ENCODE measurements at regions not wholly inside any gene's neighbourhood (a gene's known extent, or its start where the extent isn't known, plus 50 kb on each side); places are given as distances from the start of the nearest gene placed in this dataset.

DNA sequence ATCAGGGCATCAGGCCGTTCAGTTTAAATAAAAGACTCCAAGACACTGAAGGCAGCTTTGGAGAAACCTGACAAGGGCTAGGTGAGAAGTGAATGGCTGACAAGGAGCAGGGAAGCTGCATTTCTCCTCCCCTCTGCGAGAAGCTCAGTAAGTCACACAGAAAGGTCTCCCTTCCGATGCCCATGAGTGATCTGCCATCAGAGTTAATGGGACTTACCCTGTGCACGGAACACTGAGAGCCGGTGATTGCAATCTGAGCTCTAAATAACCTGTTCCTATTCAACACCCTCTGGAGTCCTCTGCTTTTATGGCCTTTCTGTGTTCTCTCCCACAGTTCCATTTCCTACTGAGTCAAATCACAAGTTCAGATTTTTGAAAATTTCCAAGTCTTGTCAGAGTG, 322.2 kb upstream of the MYT1L start:
- CTCF ChIA-PET: no interaction called here
- FAIRE-seq (no peak), ATAC-seq (no peak), DNase-seq (ENCODE audit: low read depth, low spot score) (no peak)
- RAD21 ChIA-PET (ENCODE audit: unreplicated experiment): no interaction called here
- no TSS peak for BruUV-seq (replicated peaks)
- Histone ChIP-seq H3K27me3 (replicated peaks in 1 of 2; ENCODE audit: control insufficient read depth in 2 of 2, insufficient read depth in 2 of 2, low read length in 1 of 2) (no peaks in the 10 kb centered on the region), H3K4me2 (ENCODE audit: control insufficient read depth, insufficient read depth) (no peak overlapping the region), H3K79me2 (ENCODE audit: control insufficient read depth, insufficient read depth, low read length) (no peaks in the 10 kb centered on the region), H3K27ac (ENCODE audit: control insufficient read depth, insufficient read depth) (no peak overlapping the region), H2AFZ (ENCODE audit: control insufficient read depth, low read depth, low read length) (no peak overlapping the region), H3K9me3 (replicated peaks; ENCODE audit: control insufficient read depth, insufficient read depth, low read length) (no peaks in the 10 kb centered on the region; the same call in 2 of the 3 replicates), H3K36me3 (ENCODE audit: control insufficient read depth in 2 of 2, insufficient read depth in 2 of 2, low read length in 1 of 2) (no peaks in the 10 kb centered on the region), H3K9ac (ENCODE audit: control insufficient read depth, insufficient read depth, low read length) (no peak overlapping the region), H3K4me1 (ENCODE audit: control insufficient read depth, insufficient read depth, low read length) (no peaks in the 10 kb centered on the region), H3K4me3 (no peak overlapping the region), H4K20me1 (ENCODE audit: control insufficient read depth, insufficient read depth) (no peaks in the 10 kb centered on the region)
- in situ Hi-C loops (cut with MboI) (no loop called here), intact Hi-C loops (cut with micrococcal nuclease; ENCODE audit: unreplicated experiment) (no loop called here)
- WGBS (ENCODE audit: insufficient coverage, insufficient replicate concordance, low lambda C conversion rate, missing lambda C conversion rate): 31% methylated on average over 5 of the region's 5 CpGs
- SMC1A ChIA-PET (ENCODE audit: uncharacterized antibody, unreplicated experiment): no interaction called here
- POLR2A ChIA-PET: no interaction called here
- TF ChIP-seq RCOR1 (conservative IDR thresholded peaks at IDR 0.05; ENCODE audit: low read depth, low read length) (no peak), EP300 (IDR thresholded peaks at IDR 0.05; ENCODE audit: borderline replicate concordance in 1 of 2, control insufficient read depth in 1 of 2, low read depth in 2 of 2, low read length in 2 of 2) (no peak), MTA3 (IDR thresholded peaks at IDR 0.05; ENCODE audit: borderline replicate concordance, low read length) (no peak), YBX1 (IDR thresholded peaks at IDR 0.05) (no peak), MXI1 (IDR thresholded peaks at IDR 0.05; ENCODE audit: low read depth, low read length) (no peak), NR2C2 (IDR thresholded peaks at IDR 0.05; ENCODE audit: borderline replicate concordance, control insufficient read depth, insufficient read length, low read depth) (no peak), CEBPB (IDR thresholded peaks at IDR 0.05; ENCODE audit: borderline replicate concordance in 1 of 2, low read depth in 2 of 2, low read length in 2 of 2) (no peak), ZSCAN29 (IDR thresholded peaks at IDR 0.05) (no peak), KAT2A (conservative IDR thresholded peaks at IDR 0.05; ENCODE audit: control insufficient read depth, low read depth, low read length) (no peak)

All from GM12878 (cell line).